MM.1S (cell line): ENCODE measurements at regions not wholly inside any gene's neighbourhood (a gene's known extent, or its start where the extent isn't known, plus 50 kb on each side); places are given as distances from the start of the nearest gene placed in this dataset.

Experiments used
- EZH2 ChIP-seq: fragments of 300-600 bp; sonication (generic); optimal IDR thresholded peaks from 2 replicates; pipeline ENCODE3; 2017; ENCODE audit warnings: low read depth, mild to moderate bottlenecking, antibody characterized with exemption, low read length, mixed read lengths
- EZH2phosphoT487 ChIP-seq: fragments of 300-600 bp; sonication (generic); IDR thresholded peaks from 2 replicates; pipeline ENCODE4 v1.6.1; 2018; ENCODE audit warnings: antibody characterized with exemption, low read length
- TF ChIP-seq, protein P1 (sequence below): fragments of 300-600 bp; sonication (generic); IDR thresholded peaks from 2 replicates; pipeline ENCODE4 v1.5.1; 2016; ENCODE audit warnings: antibody characterized with exemption, low read length, mixed read lengths

DNA sequence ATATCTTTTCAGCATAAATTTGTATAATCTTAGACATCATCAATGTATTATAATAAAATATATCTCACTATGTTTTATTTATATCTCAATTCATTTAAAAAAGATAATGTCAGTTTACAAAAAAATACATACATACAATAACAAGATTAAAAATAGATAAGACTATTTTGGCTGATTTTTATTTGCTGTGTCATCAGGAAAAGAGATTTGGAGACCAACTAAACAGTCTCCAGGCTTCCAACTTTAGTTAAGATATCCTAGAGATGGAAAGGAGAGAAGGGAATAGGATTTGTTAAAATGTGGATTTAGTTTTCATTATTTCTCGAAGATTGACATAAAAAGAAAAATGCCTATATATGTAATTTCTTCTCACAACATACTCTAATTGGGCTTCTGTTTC lies 433.8 kb upstream of the TOM1L1 start:
- TF ChIP-seq, protein P1, sequence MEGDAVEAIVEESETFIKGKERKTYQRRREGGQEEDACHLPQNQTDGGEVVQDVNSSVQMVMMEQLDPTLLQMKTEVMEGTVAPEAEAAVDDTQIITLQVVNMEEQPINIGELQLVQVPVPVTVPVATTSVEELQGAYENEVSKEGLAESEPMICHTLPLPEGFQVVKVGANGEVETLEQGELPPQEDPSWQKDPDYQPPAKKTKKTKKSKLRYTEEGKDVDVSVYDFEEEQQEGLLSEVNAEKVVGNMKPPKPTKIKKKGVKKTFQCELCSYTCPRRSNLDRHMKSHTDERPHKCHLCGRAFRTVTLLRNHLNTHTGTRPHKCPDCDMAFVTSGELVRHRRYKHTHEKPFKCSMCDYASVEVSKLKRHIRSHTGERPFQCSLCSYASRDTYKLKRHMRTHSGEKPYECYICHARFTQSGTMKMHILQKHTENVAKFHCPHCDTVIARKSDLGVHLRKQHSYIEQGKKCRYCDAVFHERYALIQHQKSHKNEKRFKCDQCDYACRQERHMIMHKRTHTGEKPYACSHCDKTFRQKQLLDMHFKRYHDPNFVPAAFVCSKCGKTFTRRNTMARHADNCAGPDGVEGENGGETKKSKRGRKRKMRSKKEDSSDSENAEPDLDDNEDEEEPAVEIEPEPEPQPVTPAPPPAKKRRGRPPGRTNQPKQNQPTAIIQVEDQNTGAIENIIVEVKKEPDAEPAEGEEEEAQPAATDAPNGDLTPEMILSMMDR: no peak
- TF ChIP-seq EZH2 (no peak), EZH2phosphoT487 (no peak)
